ENCODE measurements at regions not wholly inside any gene's neighbourhood (a gene's known extent, or its start where the extent isn't known, plus 50 kb on each side); places are given as distances from the start of the nearest gene placed in this dataset.

- intact Hi-C loops (cut with DNase I), result no loop called here
Measured at GRCh38 chr2:163808406-163808805, 72.6 kb upstream of the FIGN start.

GRCh38 chr2:163802284-163802683 lies 66.5 kb upstream of the FIGN start:
- intact Hi-C loops (cut with DNase I), result no loop called here
- no peak for DNase-seq (ENCODE audit: low spot score)

More at GRCh38 chr2:163808406-163808805, 72.6 kb upstream of the FIGN start:
- DNase-seq (ENCODE audit: low spot score), result no peak

- intact Hi-C loops (cut with DNase I), result no loop called here
- DNase-seq (ENCODE audit: low spot score), result no peak
Measured at GRCh38 chr2:163801486-163801885, 65.7 kb upstream of the FIGN start.

- intact Hi-C loops (cut with DNase I), result no loop called here
- DNase-seq (ENCODE audit: low spot score), result no peak
Measured at GRCh38 chr2:163800951-163801381, 65.2 kb upstream of the FIGN start.

- no peak for DNase-seq (ENCODE audit: low spot score)
- intact Hi-C loops (cut with DNase I), result no loop called here
Measured at GRCh38 chr2:163799807-163800206, 64.0 kb upstream of the FIGN start.

- intact Hi-C loops (cut with DNase I), result no loop called here
- DNase-seq (ENCODE audit: low spot score), result no peak
Measured at GRCh38 chr2:163794635-163795034, 58.8 kb upstream of the FIGN start.

Data from posterior vena cava (tissue), 2 donors.